Stimulated activated naive CD4-positive, alpha-beta T cell (primary cell): ENCODE measurements at regions not wholly inside any gene's neighbourhood (a gene's known extent, or its start where the extent isn't known, plus 50 kb on each side); places are given as distances from the start of the nearest gene placed in this dataset.
A peak's percentile ranks its signal among the peaks of the same experiment; 100 is the strongest.

Experiments
- DNase-seq, 6 experiments: peaks; one replicate each; lab custom pipeline; 2025; lab: John Stamatoyannopoulos, UW

DNA sequence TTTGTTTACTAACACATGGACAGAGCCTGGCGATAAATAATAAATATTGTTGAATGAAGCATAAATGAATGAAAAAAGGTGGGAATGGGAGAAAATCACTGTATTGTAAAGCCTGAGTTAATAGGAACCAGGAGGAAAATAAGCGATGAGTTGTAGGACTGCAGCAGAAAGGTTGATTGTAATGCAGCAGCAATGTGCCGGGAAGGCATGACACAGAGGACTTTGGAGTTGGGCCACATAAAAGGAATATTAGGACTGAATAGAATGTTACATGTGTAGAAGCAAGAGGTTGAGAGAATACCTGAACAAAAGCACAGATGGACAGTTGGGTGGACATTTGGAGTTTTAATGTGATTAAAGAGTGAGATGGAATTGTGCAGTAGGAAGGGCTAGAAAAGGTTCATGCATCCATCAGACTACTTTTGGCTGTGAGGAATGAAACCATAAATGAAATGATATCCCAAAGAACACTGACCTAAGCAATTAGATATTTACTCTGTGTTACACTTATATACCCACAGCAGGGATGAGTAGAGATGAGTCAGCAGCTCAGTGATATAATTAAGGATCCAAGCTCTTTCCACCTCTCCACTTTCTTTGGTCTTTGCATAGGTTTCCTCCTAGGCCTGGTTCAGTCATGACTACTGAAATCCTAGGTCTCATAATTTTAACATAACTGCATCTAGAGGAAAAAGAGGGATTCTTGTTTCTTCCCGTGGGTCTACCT, 55.4 kb downstream of the CCER1 start:
- no peak for DNase-seq

DNA sequence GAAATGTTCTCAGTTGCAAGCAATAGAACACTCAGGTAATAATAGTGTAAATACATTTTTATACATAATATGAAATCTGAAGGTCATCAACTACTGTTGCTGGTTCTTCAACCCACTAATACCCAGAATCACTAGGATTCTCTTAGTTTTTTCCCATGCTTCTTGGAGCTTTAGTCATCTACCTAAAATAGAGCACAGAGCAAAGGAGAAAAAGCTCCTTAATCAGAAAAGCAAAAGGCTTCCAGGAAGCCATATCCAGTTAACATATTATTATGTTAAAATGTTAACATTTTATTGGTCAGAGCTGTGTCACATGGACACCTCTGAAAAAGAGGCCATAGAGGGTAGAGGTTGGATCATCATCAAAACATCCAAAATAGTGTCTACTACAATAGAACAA, 57.0 kb downstream of the CCER1 start:
- no peak for DNase-seq

DNA sequence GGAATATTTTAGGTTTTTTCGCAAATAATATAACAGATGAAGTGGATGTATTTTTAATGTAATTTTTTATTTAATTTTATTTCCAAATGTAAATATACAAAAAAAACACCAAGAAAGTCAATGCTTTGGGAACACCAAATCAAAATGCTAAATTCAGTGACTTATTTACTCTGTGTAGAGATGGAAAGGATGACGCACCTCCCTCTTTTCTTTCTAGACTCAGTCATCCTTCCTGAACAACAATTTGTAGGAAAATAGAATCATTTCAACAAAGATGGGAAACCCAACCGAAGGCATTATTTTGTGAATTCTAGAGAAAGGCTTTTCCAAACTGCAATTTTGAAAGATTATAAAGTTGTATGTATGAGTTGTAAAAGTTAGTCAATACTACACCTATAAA, 57.7 kb downstream of the CCER1 start:
- no peak for DNase-seq

DNA sequence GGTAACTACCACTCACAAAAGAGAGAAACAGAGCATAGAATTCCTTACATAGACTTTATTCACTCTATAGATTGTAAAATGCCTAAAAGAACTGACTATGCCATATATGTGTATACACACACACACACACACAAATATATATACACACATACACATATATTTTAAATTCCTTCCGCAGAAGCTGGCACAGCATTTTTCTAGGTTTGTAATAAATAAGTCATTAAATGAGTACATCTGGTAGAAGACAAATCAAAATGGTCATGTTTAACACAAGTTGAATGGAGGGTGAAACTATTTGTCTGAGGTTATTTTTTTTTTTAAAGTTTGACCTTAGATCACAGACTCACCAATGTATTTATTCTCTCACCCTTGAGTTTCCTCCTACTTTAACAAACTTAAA, 58.2 kb downstream of the CCER1 start:
- DNase-seq = no peak

DNA sequence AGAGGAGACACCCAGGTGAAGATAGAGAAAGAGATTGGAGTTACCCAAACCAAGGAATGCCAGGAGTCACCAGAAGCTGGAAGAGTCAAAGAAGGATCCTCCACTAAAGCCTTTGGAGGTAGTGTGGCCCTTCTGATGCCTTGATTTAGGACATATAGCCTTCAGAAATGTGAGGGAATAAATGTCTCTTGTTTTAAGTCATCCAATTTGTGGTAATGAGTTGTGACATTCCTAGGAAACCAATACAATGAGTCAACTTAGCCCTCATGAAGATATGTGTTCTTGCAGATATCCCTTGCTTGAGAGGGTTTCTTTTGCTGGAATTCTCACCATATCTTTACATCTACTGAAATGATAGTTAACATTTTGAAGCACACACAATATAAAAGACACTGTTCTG, 58.8 kb downstream of the CCER1 start:
- no peak for DNase-seq

DNA sequence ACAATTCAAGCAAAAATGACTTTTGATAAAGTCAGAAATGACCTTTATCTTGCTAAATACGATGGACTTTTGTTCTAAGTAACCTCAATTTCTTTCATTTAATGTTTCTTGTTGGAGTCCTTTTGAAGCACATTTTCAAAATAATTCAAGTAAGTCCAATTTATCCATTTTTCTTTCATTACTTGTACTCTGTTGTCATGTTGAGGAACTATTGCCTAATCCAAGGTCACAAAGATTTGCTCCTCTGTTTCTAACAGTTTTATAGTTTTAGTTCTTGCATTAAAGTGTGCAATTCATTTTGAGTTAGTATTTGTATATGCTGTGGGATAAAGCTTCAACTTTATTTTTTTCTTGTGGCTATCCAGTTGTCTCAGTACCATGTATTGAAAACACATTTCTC, 66.7 kb downstream of the CCER1 start:
- DNase-seq = no peak

DNA sequence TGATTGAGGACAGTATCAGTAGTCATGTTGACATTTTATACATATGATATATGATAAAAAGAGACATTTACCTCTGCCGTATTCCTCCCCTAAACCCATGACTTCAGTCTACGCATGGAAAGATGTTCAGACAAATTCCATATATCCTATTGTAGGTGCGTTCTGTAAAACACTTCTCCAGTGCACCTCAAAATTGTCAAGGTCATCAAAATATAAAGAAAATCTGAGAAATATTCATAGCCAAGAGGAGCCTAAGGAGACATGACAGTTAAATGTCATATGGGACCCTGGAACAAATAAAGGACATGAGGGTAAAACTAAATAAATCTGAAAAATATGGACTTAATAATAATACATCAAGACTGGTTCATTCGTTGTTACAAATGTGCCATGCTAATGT, 71.5 kb downstream of the CCER1 start:
- no peak for DNase-seq

DNA sequence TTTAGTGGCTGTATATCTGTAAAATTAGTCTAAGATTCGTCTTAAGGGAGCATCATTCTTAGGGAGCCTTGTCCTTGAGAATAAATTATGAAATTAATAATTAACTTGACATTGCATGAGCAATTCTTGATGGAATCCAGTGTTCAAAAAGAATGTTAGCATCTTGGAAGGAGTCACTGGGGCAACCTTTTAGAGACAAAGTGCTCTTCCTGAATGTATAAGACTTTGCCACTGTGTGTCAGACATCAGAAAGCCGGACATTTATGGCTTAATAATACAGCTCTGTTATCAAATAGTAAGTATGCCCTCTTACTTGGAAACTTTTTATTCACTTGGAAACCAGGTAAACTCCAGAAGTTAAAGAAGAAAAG, 83.3 kb downstream of the CCER1 start:
- no peak for DNase-seq

DNA sequence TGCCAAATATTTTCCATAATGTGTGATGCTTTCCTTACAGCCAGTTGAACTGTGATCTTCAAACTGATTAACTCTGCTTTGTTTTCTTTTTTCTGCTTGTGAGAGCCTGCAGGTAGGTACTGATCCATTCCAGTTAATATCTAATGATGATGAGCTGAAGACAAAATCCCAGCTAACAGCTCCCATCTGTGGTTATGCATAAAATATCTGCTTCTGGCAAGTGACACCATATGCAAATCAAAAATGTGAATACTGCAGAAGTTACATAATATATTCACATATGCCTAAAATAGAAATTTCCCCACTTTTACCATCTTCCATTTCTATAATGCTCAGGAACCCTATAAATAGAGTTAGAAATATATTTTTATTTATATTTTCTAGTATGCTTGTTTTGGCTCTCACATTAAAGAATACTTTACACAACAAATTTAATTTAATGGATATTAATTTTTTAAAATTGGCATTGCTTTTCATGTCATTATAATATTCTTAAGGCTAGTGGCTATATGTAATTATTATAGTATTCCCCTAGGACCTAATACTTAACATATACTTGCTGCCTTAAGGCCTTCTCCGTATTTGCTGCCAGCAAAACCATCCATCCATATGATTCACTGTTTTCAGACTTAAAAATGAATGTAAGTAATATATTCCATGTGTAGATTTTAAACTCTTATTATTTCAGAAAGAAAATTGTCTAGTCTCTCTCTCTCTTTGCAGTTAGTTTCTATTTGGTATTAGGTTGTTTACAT, 83.8 kb downstream of the CCER1 start:
- DNase-seq = no peak

DNA sequence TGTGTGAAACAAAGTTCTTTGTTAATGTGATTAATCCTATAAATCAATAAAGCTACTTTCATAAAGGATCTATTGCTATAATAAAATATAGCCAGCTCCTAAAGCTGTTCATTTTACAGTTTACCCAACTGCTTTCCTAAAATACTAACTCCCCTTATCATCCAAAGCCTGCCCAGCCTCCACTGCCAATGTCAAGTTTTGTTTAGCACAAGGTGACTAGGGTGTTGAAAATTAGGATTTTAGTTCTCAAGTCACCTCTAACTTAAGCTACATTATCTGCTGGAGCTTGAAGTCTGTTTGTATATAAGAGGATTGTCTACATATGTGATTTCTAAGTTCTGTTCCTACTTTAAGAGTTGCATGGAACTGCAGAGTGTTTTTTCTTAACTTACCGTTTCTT, 86.3 kb downstream of the CCER1 start:
- no peak for DNase-seq

DNA sequence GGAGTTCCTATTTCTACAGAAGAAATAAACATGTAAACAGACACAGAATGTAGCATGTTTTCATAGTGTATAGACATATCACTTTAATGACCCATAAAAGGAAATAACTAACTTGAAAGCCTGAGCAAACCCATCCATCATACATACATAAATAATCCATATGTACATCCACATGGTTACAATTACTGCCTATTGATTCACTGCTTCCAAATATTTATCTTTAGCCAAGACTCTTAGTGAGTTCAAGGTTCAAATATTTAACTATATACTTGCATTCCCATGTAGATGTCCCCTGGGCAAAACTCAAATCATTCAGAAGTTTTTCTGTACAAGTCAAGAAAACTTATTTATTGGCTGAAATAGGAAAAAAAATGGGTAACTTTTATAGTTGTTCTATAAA, 95.4 kb downstream of the CCER1 start:
- DNase-seq = no peak

DNA sequence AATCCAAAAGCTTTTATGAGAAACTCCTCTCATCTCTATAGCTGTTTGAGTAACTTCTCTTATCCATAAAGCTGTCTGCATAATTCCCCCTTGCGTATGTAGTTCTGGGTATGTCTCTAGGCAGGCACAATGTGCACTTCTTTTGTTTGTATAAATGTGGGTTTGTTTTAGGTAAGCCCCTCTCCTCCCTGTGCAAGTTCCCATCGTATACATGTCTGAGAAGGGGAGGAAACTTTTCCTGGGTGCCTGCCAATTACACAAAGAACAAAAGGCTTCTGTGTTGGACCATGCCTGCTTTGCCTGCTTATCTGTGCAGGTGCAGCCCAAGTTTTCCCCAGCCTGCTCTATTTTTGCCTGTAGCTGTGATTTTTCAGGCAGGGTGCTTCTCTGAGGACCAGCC, 96.7 kb downstream of the CCER1 start:
- DNase-seq = no peak

DNA sequence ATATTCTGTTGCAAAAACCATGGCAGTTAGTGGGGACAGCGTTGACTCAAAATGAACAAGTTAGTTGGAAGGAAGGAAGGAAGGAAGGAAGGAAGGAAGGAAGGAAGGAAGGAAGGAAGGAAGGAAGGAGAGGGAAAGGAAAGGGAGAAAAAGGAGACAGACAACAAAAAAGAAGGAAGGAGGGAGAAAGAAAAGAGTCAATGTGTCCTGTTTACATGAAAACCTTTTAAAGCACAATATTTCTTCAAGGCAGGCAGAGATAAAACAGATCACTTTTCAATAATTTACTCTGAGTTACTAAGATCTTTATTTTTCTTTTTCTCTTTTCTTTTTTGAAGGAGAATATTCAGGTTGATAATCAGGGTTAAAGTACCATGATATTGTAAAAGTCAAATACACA, 99.4 kb downstream of the CCER1 start:
- DNase-seq = no peak

DNA sequence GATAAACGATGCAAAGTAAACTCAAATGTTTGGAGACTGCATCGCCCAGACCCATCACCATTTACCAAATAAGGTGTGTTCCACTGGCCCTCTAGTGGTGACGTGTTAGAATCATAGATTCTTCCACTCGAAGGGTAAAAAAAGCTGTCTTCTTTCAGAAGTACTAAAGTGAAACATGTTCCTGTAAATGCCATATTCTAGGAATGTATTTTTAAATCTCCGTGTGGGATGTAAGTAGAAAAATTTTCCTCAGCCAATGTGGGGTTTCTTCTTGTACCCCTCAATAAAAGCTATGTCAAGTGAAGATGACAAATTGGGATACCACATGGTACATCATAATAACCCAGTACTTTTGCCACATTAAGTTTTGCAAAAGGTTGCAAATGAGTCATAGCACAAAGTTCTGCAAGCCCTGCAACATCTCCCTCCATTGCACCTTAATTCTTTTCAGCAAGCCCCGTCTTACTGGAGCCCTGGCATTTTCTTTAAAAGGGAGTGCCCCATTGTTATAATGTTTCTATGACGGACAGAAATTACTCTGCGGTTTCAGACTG, 100.8 kb downstream of the CCER1 start:
- DNase-seq = peak in 2 of 6 experiments; percentile 1 to 3

DNA sequence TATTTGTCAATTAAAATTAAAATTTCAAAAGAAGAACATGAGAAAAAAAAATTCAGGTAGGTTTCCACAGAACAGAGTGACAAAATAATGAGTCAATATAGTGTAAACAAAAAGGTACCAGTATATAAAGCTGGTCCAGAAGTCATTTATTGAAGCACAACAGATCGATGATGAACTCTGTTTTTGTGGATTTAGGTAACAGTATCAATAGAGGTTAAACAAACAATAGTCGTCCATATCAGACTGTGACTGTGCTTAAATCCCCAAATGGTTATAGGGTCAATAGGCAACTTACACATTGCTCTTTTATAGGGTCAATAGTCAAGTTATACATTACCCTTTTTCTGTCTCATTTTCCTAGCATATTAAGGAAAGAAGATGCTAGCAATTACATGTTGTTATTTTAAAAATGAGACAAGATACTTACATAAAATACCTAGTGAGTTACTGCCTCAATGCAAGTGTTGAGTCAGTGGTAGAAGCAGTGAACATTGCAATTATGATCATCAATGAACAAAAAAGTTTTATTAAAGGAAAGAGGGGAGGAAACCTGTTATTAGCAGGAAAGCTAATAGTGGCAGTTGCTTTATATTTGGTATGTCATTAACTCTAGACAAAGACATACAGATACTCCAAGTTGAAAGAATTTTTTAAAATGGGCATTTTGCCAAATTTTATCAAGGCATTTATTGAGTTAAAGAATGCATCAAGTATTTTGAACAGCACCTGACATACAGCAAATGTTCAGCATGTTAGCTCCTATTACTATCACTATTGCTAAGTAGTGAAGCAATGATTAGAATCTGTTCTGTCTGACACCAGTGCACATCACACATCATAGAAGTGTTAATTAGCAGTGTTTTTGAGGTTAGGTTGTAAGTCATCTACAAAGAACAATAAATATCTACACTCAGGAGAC, 102.9 kb downstream of the CCER1 start:
- DNase-seq = no peak

DNA sequence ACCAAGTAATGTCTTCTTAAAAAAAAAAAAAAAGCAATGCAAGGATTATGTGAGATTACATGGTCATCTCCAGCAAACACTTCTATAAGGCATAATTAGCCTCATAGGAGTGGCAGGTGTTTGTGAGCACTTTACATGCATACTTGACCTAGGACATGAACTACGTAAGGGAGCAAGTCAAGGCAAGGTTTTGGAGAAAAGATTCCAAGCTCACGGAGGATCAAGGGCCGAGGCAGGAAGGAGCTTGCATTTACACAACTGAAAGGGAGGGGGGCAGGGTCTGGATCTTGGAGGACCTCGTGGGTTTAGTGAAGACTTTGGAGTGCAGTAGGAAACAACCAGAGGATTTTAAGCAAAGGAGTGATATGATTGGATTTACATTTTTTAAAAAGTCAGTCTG, 112.5 kb downstream of the CCER1 start:
- DNase-seq = no peak

DNA sequence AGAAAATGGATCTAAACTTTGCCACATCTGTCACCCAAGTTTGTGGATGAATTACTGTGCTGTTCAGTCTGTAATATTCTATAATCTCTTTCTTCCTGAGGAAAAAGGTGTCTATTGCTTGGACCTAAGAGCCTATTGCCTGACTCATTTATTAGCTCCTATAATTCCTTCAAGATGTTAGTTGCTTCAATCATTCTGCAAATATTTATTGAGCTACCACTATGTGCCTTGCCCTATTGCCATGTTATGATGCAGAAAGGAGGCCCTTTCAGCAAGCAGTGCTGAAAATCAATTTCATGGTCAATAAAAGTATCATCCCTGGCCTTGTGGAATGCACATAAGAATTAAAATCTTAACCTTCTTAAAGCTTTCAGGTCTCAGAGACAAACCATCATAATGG, 113.6 kb downstream of the CCER1 start:
- DNase-seq = no peak

DNA sequence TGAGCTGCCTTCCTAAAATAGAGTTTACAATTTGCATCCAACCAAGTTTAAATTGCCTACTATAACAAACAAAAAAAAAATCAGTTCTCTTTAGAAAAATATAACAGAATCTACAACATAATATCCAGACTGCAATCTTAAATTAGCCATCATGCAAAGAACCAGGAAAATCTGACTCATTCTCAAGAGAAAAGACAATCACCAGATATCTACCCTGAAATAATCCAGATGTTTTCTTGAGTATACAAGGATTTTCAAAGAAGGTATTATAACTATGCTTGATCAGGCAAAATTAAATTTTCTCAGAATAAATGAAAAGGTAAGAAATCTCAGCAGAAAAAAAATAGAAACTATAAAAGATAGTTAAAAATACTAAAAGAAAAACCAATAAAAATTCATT, 115.6 kb downstream of the CCER1 start:
- no peak for DNase-seq

DNA sequence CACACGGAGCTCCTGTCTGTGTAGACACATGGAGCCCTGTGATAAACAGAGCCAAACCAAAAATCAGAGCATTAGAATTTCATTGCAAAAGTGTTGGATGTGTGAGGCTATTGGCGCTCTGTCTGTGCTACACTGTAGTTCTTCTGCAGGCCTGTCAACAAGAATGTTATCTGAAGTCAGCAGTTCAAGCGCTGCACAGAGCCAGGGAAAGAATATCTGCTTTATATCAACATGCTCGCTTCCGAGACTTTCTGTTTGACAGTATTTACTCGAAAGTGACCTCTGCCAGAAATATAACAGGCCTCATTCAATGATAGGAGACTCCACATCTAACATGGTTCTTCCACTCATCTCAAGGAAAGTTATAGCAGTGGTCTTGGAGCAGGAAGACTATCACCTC, 118.3 kb downstream of the CCER1 start:
- DNase-seq = no peak

DNA sequence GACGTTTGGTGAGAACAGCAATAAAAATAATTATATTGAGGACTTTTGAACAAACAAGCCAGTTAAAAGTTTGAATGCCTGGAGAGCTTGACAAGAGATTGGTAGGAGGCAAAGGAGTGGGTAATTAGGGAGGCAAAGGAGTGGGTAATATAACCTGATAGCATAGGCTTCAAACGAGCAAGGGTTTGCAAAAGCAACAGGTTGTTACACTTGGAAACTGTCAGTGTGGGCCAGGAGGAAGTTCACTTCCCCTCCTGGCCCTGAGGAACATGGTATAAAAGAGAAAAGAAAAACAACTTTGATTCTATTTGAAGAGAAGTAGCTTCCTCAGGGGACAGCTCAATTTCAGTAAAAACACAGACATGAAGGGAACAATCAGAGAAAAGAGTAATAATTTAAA, 121.7 kb downstream of the CCER1 start:
- no peak for DNase-seq

DNA sequence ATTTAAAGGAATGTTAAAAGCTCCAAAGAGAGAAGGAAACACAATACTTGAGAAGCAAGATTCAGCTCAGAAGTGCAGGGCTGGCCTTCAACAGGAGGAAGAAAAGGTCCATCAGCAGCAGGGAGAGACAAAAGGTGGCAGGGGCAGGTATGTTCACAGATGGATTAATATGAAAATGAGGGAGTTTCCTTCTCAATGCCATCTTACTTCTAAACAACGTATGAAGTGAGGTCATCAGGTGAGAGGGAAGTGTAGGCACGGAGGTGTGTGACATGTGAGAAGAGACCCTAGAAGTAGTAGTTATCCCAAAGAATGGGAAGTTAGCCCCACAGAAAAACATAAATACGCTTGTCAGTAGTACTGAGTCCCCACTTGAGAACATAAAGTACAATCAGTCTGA, 122.5 kb downstream of the CCER1 start:
- no peak for DNase-seq

DNA sequence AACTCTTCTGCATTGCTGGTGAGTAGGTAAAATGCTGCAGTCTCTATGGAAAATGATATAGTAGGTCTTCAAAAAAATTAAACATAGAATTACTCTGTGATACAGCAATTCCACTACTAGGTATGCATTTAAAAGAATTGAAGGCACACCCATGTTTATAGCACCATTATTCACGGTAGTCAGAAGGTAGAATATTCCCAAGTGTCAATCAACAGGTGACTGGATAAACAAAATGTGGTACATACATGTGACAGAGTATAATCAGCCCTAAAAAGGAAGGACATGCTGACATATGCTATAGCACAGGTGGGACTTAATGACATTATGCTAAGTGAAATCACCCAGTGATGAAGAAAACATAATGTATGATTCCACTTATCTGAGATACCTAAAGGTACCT, 123.3 kb downstream of the CCER1 start:
- DNase-seq = no peak

DNA sequence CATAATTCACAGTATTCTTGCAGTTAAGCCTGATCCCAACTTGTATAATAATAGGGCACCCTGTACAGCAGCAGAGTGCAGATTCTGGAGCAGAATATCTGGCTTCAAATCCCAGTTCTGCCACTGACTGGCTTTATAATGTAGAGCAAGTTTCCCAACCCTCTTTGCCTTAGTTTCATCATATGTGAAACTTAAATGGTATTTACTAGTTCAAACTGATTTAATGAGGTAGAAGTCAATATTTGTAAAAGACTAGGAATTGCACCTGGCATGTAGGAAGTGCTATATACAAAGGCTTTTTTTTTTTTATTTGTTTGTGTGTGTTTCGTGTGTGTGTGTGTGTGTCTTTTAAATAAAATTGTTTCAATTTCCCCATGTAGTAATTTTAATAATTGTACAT, 125.9 kb downstream of the CCER1 start:
- no peak for DNase-seq
